ENCODE measurements at regions not wholly inside any gene's neighbourhood (a gene's known extent, or its start where the extent isn't known, plus 50 kb on each side); places are given as distances from the start of the nearest gene placed in this dataset.
A peak's percentile ranks its signal among the peaks of the same experiment; 100 is the strongest.

GRCh38 chrX:139194571-139195280 lies 335.8 kb upstream of the F9 start (continued):
- no peak for TF ChIP-seq HDGF (IDR thresholded peaks at IDR 0.05)
- no peak for TF ChIP-seq ELF2 (CRISPR knock-in tag; IDR thresholded peaks at IDR 0.05)
- TF ChIP-seq SUPT5H (IDR thresholded peaks at IDR 0.05), result peak; percentile 54; the same call in 1 of the 2 replicates
- TF ChIP-seq ATF6 (CRISPR knock-in tag; IDR thresholded peaks at IDR 0.05), result no peak
- no peak for TF ChIP-seq RERE (CRISPR knock-in tag; IDR thresholded peaks at IDR 0.05; ENCODE audit: borderline replicate concordance)
- no peak for TF ChIP-seq TARDBP (IDR thresholded peaks at IDR 0.05)
- TF ChIP-seq TRIM25 (IDR thresholded peaks at IDR 0.05; ENCODE audit: borderline replicate concordance), result no peak
- no peak for TF ChIP-seq FOS (IDR thresholded peaks at IDR 0.05; ENCODE audit: extremely low read depth, insufficient read length)
- TF ChIP-seq NR3C1 (CRISPR knock-in tag; IDR thresholded peaks at IDR 0.05), result no peak
- no peak for TF ChIP-seq ZFP36 (IDR thresholded peaks at IDR 0.05; ENCODE audit: low read depth, low read length, partially characterized antibody)
